IMR-90 (cell line): ENCODE measurements at regions not wholly inside any gene's neighbourhood (a gene's known extent, or its start where the extent isn't known, plus 50 kb on each side); places are given as distances from the start of the nearest gene placed in this dataset.

Source experiments
- ATAC-seq: fragments of 200-7000 bp; cut with Tn5 transposase; 2 replicates; pipeline ENCODE4 v1.9.1; 2020; ENCODE audit warnings: low read depth, mild to moderate bottlenecking, moderate library complexity
- BruUV-seq: library from RNA; stranded (reverse); fragments of 400-500 nt; replicated peaks from 2 replicates; lab custom pipeline; 2021; lab: Mats Ljungman, UMichigan
- CTCF ChIA-PET: fragments of 300-600 bp; formaldehyde crosslinking; extraction: SDS; loops from one replicate; lab custom pipeline; 2021; ENCODE audit warnings: antibody characterized with exemption; lab: Yijun Ruan, JAX
- POLR2A ChIA-PET: fragments of 300-600 bp; sonication (Branson Sonifier 250); formaldehyde crosslinking; loops from one replicate; lab custom pipeline; 2022; ENCODE audit warnings: antibody characterized with exemption; ENCODE audit not compliant: unreplicated experiment; lab: Charles Lee
- DNase-seq: peaks from one replicate; pipeline ENCODE4 v3.0.0; 2013
- H2AFZ ChIP-seq: replicated peaks from 2 replicates; pipeline ENCODE3; 2013; ENCODE audit warnings: low read length, mild to moderate bottlenecking; ENCODE audit not compliant: poor library complexity
- H2AK5ac ChIP-seq: 2 replicates; pipeline ENCODE4 v1.6.1; 2013; ENCODE audit warnings: low read depth, low read length, inconsistent platforms
- H2AK9ac ChIP-seq: replicated peaks from 2 replicates; pipeline ENCODE3; 2013; ENCODE audit warnings: mild to moderate bottlenecking, low read depth, low read length, moderate library complexity; ENCODE audit not compliant: poor library complexity
- H2BK120ac ChIP-seq: 2 replicates; pipeline ENCODE4 v1.6.1; 2013; ENCODE audit warnings: low read depth, low read length, inconsistent platforms
- H2BK15ac ChIP-seq: 3 replicates; pipeline ENCODE4 v1.6.1; 2013; ENCODE audit warnings: low read depth, low read length, inconsistent platforms
- H2BK20ac ChIP-seq: 2 replicates; pipeline ENCODE4 v1.6.1; 2013; ENCODE audit warnings: low read depth, mild to moderate bottlenecking, inconsistent platforms, low read length, moderate library complexity
- H2BK5ac ChIP-seq: 2 replicates; pipeline ENCODE4 v1.6.1; 2013; ENCODE audit warnings: mild to moderate bottlenecking, low read depth, low read length, inconsistent platforms; ENCODE audit not compliant: poor library complexity, severe bottlenecking
- H3K14ac ChIP-seq: replicated peaks from 2 replicates; pipeline ENCODE4 v1.6.1; 2013; ENCODE audit warnings: low read depth, low read length, inconsistent platforms
- H3K18ac ChIP-seq: 2 replicates; pipeline ENCODE4 v1.6.1; 2013; ENCODE audit warnings: low read depth, low read length, control low read depth
- H3K23ac ChIP-seq: 2 replicates; pipeline ENCODE4 v1.6.1; 2013; ENCODE audit warnings: low read depth, low read length, inconsistent platforms
- H3K27ac ChIP-seq: 2 replicates; pipeline ENCODE4 v1.5.1; 2013; ENCODE audit warnings: mild to moderate bottlenecking, control low read depth, low read length; ENCODE audit not compliant: insufficient read depth
- H3K27me3 ChIP-seq: 2 replicates; pipeline ENCODE4 v1.6.1; 2013; ENCODE audit warnings: low read length; ENCODE audit not compliant: control insufficient read depth, insufficient read depth
- H3K36me3 ChIP-seq: 2 replicates; pipeline ENCODE4 v1.6.1; 2013; ENCODE audit warnings: low read length, mixed read lengths; ENCODE audit not compliant: control insufficient read depth, insufficient read depth
- H3K4ac ChIP-seq: 2 replicates; pipeline ENCODE4 v1.6.1; 2013; ENCODE audit warnings: low read depth, low read length, inconsistent platforms
- H3K4me1 ChIP-seq: 2 replicates; pipeline ENCODE4 v1.6.1; 2013; ENCODE audit warnings: low read length, mixed read lengths; ENCODE audit not compliant: control insufficient read depth, insufficient read depth
- H3K4me2 ChIP-seq: 2 replicates; pipeline ENCODE4 v1.6.1; 2013; ENCODE audit warnings: low read depth, mild to moderate bottlenecking, control low read depth, low read length, moderate library complexity
- H3K4me3 ChIP-seq: 2 replicates; pipeline ENCODE4 v1.5.1; 2013; ENCODE audit warnings: low read depth, mild to moderate bottlenecking, control low read depth, low read length, moderate library complexity; ENCODE audit not compliant: insufficient read depth
- H3K56ac ChIP-seq: 2 replicates; pipeline ENCODE4 v1.6.1; 2013; ENCODE audit warnings: low read length, inconsistent platforms; ENCODE audit not compliant: insufficient read depth; ENCODE audit errors: extremely low read depth
- H3K79me1 ChIP-seq, 2 experiments: 2 replicates each; pipeline ENCODE4 v1.6.1; 2013; ENCODE audit warnings: low read length in 2 of 2, inconsistent platforms in 1 of 2, low read depth in 1 of 2
- H3K9ac ChIP-seq: 2 replicates; pipeline ENCODE4 v1.6.1; 2013; ENCODE audit warnings: low read depth, low read length, control low read depth
- H3K9me1 ChIP-seq: 2 replicates; pipeline ENCODE4 v1.6.1; 2013; ENCODE audit warnings: low read length, inconsistent platforms; ENCODE audit not compliant: insufficient read depth
- H3K9me3 ChIP-seq: 2 replicates; pipeline ENCODE4 v1.6.1; 2013; ENCODE audit warnings: low read length; ENCODE audit not compliant: control insufficient read depth, insufficient read depth
- H4K20me1 ChIP-seq: 2 replicates; pipeline ENCODE4 v1.6.1; 2013; ENCODE audit warnings: low read length, inconsistent platforms; ENCODE audit not compliant: insufficient read depth
- H4K5ac ChIP-seq: 2 replicates; pipeline ENCODE4 v1.6.1; 2013; ENCODE audit warnings: mild to moderate bottlenecking, low read depth, low read length, control low read depth
- H4K8ac ChIP-seq, 2 experiments: 2 replicates each; pipeline ENCODE4 v1.6.1; 2013; ENCODE audit warnings: low read depth in 2 of 2, low read length in 2 of 2, control low read depth in 1 of 2, inconsistent platforms in 1 of 2
- H4K91ac ChIP-seq: 2 replicates; pipeline ENCODE4 v1.6.1; 2013; ENCODE audit warnings: low read depth, low read length, inconsistent platforms; ENCODE audit not compliant: insufficient read depth
- CHD1 ChIP-seq: IDR thresholded peaks from 2 replicates; pipeline ENCODE4 v1.6.1; 2012; ENCODE audit warnings: low read depth, low read length, improper control_type of control experiment
- NFE2L2 ChIP-seq: fragments of 150-350 bp; IDR thresholded peaks from 2 replicates; pipeline ENCODE4 v1.6.1; 2016; ENCODE audit warnings: low read depth, mild to moderate bottlenecking, low read length
- POLR2A ChIP-seq: IDR thresholded peaks from 2 replicates; pipeline ENCODE4 v1.6.1; 2012; ENCODE audit warnings: mild to moderate bottlenecking, low read depth, low read length
- WGBS, 2 experiments: methylation state at CpG; one replicate each; pipeline versions ENCODE4 v1.1.5 to v1.1.7; 2013; ENCODE audit warnings: missing lambda C conversion rate in 2 of 2; ENCODE audit not compliant: insufficient read length in 1 of 2; ENCODE audit errors: extremely low coverage in 2 of 2; 5-methylcytosine and 5-hydroxymethylcytosine counted together
- dilution Hi-C: fragments of 300-500 bp; cut with HindIII; formaldehyde crosslinking; loops from one replicate; pipeline ENCODE4 v1.14.3; 2018; ENCODE audit warnings: low sequenced_read_pairs; ENCODE audit not compliant: unreplicated experiment
- in situ Hi-C: fragments of 300-500 bp; cut with MboI; formaldehyde crosslinking; loops from 3 replicates; pipeline ENCODE4 v1.14.3; 2019; ENCODE audit warnings: low sequenced_read_pairs, inconsistent platforms, mixed read lengths
- intact Hi-C: fragments of 100-400 bp; cut with micrococcal nuclease; formaldehyde crosslinking; loops from 2 replicates; pipeline ENCODE4 v1.10.0; 2022
- TF ChIP-seq, protein P1 (sequence below): fragments of 150-350 bp; IDR thresholded peaks from 2 replicates; pipeline ENCODE4 v1.6.1; 2016; ENCODE audit warnings: low read depth, mild to moderate bottlenecking, low read length, moderate library complexity, borderline replicate concordance
- TF ChIP-seq, protein P2 (sequence below): conservative IDR thresholded peaks from 2 replicates; pipeline ENCODE4 v1.5.1; 2012; ENCODE audit warnings: mild to moderate bottlenecking, low read depth, low read length, improper control_type of control experiment

DNA sequence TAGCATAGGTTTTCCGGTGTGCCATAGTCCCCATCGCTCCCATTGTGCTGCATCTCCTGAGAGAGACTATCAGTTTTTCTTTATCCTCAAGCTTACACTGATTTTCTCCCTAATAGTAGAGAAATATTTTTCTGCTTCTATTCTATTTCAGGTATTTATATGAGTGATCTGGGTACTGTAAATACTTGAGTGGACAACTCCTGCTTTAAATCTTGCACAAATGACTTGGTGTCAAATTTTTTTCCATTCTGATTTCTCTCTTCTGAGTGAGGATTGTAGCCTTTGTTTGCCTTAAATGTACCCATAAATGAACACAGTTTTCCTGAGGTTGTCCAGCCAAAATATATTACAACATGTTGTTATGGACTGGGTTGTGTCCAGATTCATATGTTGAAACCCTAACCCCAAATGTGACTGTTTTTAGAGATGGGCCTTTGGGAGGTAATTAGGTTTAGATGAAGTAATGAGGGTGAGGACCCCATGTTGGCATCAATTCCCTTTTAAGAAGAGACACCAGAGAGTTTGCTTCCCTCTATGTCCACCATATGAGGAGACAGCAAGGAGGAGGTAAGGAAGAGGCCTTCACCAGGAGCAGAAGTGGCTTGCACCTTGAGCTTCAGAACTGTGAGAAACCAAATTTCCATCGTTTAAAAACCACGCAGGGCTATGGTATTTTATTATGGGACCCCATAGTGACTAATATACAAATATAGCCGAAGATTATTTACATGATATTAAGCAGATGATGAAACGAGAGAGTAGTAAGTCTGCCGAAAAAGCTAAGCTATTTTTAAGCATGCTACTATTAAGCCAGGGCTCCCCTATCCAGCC lies 336.4 kb upstream of the MPDZ start:
- dilution Hi-C loops: no loop called here
- H4K20me1 ChIP-seq: no peaks in the 10 kb centered on the region
- no peaks in the 10 kb centered on the region for H3K36me3 ChIP-seq
- no peak overlapping the region for H4K91ac ChIP-seq
- no peak overlapping the region for H4K8ac ChIP-seq
- ATAC-seq (no peak), DNase-seq (no peak)
- in situ Hi-C loops: no loop called here
- intact Hi-C loops: no loop called here
- H3K4me3 ChIP-seq: no peak overlapping the region
- no peaks in the 10 kb centered on the region for H3K27me3 ChIP-seq
- H3K9me3 ChIP-seq: no peaks in the 10 kb centered on the region
- no peaks in the 10 kb centered on the region for H3K4me1 ChIP-seq
- no peak overlapping the region for H2AK9ac ChIP-seq
- H2BK120ac ChIP-seq: no peak overlapping the region
- H3K18ac ChIP-seq: no peak overlapping the region
- TF ChIP-seq, protein P1, sequence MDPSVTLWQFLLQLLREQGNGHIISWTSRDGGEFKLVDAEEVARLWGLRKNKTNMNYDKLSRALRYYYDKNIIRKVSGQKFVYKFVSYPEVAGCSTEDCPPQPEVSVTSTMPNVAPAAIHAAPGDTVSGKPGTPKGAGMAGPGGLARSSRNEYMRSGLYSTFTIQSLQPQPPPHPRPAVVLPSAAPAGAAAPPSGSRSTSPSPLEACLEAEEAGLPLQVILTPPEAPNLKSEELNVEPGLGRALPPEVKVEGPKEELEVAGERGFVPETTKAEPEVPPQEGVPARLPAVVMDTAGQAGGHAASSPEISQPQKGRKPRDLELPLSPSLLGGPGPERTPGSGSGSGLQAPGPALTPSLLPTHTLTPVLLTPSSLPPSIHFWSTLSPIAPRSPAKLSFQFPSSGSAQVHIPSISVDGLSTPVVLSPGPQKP: no peak
- TF ChIP-seq POLR2A: no peak
- TF ChIP-seq NFE2L2: no peak
- TF ChIP-seq, protein P2, sequence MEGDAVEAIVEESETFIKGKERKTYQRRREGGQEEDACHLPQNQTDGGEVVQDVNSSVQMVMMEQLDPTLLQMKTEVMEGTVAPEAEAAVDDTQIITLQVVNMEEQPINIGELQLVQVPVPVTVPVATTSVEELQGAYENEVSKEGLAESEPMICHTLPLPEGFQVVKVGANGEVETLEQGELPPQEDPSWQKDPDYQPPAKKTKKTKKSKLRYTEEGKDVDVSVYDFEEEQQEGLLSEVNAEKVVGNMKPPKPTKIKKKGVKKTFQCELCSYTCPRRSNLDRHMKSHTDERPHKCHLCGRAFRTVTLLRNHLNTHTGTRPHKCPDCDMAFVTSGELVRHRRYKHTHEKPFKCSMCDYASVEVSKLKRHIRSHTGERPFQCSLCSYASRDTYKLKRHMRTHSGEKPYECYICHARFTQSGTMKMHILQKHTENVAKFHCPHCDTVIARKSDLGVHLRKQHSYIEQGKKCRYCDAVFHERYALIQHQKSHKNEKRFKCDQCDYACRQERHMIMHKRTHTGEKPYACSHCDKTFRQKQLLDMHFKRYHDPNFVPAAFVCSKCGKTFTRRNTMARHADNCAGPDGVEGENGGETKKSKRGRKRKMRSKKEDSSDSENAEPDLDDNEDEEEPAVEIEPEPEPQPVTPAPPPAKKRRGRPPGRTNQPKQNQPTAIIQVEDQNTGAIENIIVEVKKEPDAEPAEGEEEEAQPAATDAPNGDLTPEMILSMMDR: no peak
- no peak for TF ChIP-seq CHD1
- no peak overlapping the region for H3K4ac ChIP-seq
- no peaks in the 10 kb centered on the region for H3K79me1 ChIP-seq
- H3K56ac ChIP-seq: no peak overlapping the region
- no peak overlapping the region for H4K5ac ChIP-seq
- no peak overlapping the region for H2BK5ac ChIP-seq
- CTCF ChIA-PET: no interaction called here
- no peak overlapping the region for H2BK20ac ChIP-seq
- H3K23ac ChIP-seq: no peak overlapping the region
- no peak overlapping the region for H3K14ac ChIP-seq
- no peak overlapping the region for H3K27ac ChIP-seq
- BruUV-seq: no TSS peak
- no peaks in the 10 kb centered on the region for H3K9me1 ChIP-seq
- H2AK5ac ChIP-seq: no peak overlapping the region
- no peak overlapping the region for H3K4me2 ChIP-seq
- H3K9ac ChIP-seq: no peak overlapping the region
- no peak overlapping the region for H2BK15ac ChIP-seq
- POLR2A ChIA-PET: no interaction called here
- H2AFZ ChIP-seq: no peak overlapping the region
- no CpG with 5 or more reads among the region's 7 CpGs for WGBS, 2 experiments
